ENCODE measurements at regions not wholly inside any gene's neighbourhood (a gene's known extent, or its start where the extent isn't known, plus 50 kb on each side); places are given as distances from the start of the nearest gene placed in this dataset.

DNA sequence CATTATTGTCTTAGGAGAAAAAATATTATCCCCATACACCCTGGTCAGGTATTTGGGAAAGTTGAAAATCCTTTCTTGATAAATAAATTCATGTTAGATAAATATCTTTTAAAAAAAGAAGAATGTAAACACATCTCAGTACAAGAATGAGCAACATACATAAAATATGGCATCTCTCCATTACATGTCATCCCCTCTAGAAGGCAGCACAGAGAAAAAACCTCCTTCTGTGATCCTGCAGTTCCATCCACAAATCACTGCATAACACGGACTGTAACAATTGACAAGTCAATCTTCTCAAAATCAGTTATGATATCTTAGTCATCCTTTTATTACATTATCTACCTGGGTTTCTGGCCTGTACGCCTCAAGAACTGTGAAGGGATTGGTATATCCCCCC lies 683.9 kb upstream of the KLHL1 start:
- no peak for TF ChIP-seq CTCF (IDR thresholded peaks at IDR 0.05; ENCODE audit: poor library complexity, severe bottlenecking)
- TF ChIP-seq EP300 (conservative IDR thresholded peaks at IDR 0.05; ENCODE audit: poor library complexity, severe bottlenecking) = no peak
- TF ChIP-seq TAF1 (IDR thresholded peaks at IDR 0.05; ENCODE audit: low read depth) = no peak

Data from neural cell (in vitro differentiated cells).